ENCODE measurements at regions not wholly inside any gene's neighbourhood (a gene's known extent, or its start where the extent isn't known, plus 50 kb on each side); places are given as distances from the start of the nearest gene placed in this dataset.

- TF ChIP-seq, protein P1, sequence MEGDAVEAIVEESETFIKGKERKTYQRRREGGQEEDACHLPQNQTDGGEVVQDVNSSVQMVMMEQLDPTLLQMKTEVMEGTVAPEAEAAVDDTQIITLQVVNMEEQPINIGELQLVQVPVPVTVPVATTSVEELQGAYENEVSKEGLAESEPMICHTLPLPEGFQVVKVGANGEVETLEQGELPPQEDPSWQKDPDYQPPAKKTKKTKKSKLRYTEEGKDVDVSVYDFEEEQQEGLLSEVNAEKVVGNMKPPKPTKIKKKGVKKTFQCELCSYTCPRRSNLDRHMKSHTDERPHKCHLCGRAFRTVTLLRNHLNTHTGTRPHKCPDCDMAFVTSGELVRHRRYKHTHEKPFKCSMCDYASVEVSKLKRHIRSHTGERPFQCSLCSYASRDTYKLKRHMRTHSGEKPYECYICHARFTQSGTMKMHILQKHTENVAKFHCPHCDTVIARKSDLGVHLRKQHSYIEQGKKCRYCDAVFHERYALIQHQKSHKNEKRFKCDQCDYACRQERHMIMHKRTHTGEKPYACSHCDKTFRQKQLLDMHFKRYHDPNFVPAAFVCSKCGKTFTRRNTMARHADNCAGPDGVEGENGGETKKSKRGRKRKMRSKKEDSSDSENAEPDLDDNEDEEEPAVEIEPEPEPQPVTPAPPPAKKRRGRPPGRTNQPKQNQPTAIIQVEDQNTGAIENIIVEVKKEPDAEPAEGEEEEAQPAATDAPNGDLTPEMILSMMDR (IDR thresholded peaks at IDR 0.05; ENCODE audit: extremely low read depth, insufficient read depth, missing control alignments), result no peak
- no peak for DNase-seq (ENCODE audit: low spot score)
- in situ Hi-C loops (cut with MboI; ENCODE audit: low pct_unique_long_range_greater_than_20kb, low sequenced_read_pairs, unreplicated experiment), result no loop called here
Observed at GRCh38 chr10:21202776-21203462, 305.8 kb upstream of the NEBL start.

- DNase-seq (ENCODE audit: low spot score), result no peak
- TF ChIP-seq, protein P1 (IDR thresholded peaks at IDR 0.05; ENCODE audit: extremely low read depth, insufficient read depth, missing control alignments), result no peak
- in situ Hi-C loops (cut with MboI; ENCODE audit: low pct_unique_long_range_greater_than_20kb, low sequenced_read_pairs, unreplicated experiment), result no loop called here
Observed at GRCh38 chr10:21199501-21199900, 302.4 kb upstream of the NEBL start.

DNA sequence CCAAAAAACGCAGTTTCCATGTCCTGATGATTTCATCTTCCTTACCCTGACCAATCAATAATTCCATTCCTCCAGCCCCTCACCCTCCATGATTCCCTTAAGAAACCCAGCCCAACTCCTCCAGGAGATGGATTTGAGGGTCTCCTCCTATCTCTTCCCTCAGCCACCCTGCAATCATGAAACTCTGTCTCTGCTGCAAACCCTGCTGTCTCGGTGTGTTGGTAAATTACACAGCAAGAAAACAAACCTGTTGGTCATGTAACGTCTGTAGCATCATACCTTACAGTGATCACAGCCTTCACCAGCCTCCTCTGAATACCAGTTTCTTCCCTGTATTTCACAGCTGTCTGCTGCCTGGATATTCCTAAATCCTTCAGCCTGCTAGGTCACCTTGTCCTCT lies 300.7 kb upstream of the NEBL start:
- TF ChIP-seq, protein P1 (IDR thresholded peaks at IDR 0.05; ENCODE audit: extremely low read depth, insufficient read depth, missing control alignments), result no peak
- DNase-seq (ENCODE audit: low spot score), result no peak
- in situ Hi-C loops (cut with MboI; ENCODE audit: low pct_unique_long_range_greater_than_20kb, low sequenced_read_pairs, unreplicated experiment), result no loop called here

DNA sequence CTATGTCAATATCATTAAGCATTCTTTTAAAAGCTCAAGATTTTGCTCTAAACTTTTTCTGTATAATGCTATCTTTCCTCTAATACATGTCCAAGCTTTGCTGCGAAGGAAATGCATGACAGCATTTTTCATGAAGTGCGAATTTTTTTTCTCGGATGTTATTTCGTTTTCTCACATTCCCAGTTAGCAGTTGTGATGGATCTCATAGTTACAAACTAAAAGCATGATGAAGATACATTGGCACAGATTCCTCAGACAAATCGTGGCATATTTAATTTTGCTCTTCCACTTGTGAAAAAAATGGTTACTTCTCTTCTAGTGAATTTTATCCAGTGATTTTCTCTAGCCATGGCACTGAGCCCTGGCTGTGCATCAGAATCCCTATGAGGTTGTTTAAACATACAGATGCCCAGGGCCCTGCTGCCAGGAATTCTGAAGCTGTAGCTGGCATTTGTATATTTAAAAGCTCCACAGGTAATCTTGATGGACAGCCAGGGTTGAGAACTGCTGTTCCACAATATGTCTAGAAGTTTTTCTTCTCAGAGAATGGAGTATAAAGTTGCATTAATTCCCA lies 299.8 kb upstream of the NEBL start:
- in situ Hi-C loops (cut with MboI; ENCODE audit: low pct_unique_long_range_greater_than_20kb, low sequenced_read_pairs, unreplicated experiment), result no loop called here
- DNase-seq (ENCODE audit: low spot score), result no peak
- TF ChIP-seq, protein P1 (IDR thresholded peaks at IDR 0.05; ENCODE audit: extremely low read depth, insufficient read depth, missing control alignments), result no peak

GRCh38 chr10:21195252-21195651 lies 298.1 kb upstream of the NEBL start:
- in situ Hi-C loops (cut with MboI; ENCODE audit: low pct_unique_long_range_greater_than_20kb, low sequenced_read_pairs, unreplicated experiment), result no loop called here
- TF ChIP-seq, protein P1 (IDR thresholded peaks at IDR 0.05; ENCODE audit: extremely low read depth, insufficient read depth, missing control alignments), result no peak
- DNase-seq (ENCODE audit: low spot score), result no peak

DNA sequence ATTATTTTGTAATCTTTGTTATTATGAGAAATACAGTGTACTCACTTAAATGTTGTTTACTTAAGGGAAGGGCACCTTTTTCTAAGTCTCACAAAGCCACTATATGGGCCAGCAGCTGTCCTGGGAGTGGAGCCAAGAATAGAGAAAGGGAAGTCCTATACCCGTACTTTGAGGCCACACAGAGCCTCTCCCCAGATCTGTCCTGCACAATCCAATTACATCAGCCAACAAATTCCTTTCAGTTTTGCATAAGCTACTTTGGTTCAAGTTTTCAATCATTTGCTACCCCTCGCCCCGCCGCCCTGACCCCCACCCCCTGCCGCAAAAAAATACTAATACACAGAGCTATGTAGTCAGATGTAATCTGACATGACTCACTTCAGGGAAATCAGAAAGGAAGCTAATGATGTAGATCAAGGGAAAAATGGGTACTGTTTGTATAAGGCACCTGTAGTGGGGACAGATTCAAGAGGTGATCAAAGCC lies 297.4 kb upstream of the NEBL start:
- in situ Hi-C loops (cut with MboI; ENCODE audit: low pct_unique_long_range_greater_than_20kb, low sequenced_read_pairs, unreplicated experiment), result no loop called here
- TF ChIP-seq, protein P1 (IDR thresholded peaks at IDR 0.05; ENCODE audit: extremely low read depth, insufficient read depth, missing control alignments), result no peak
- DNase-seq (ENCODE audit: low spot score), result no peak

Data from GM13977 (cell line).